NCI-H82 (cell line): ENCODE measurements at regions not wholly inside any gene's neighbourhood (a gene's known extent, or its start where the extent isn't known, plus 50 kb on each side); places are given as distances from the start of the nearest gene placed in this dataset.

Experiments
- DNase-seq: peaks from one replicate; lab custom pipeline; 2025; lab: John Stamatoyannopoulos, UW

- DNase-seq: no peak
Measured at GRCh38 chr10:114770009-114770408, 51.6 kb upstream of the FHIP2A start.

GRCh38 chr10:114771157-114771556, 50.4 kb upstream of the FHIP2A start:
- DNase-seq: no peak

- DNase-seq: no peak
Measured at GRCh38 chr10:114771749-114772148, 49.8 kb upstream of the FHIP2A start.
